B cell (primary cell): ENCODE measurements at regions not wholly inside any gene's neighbourhood (a gene's known extent, or its start where the extent isn't known, plus 50 kb on each side); places are given as distances from the start of the nearest gene placed in this dataset.
"Not testable (repeated sequence)": the region's sequence is repeated elsewhere in the genome, so short reads cannot be mapped to it uniquely, and the experiment has no call there.

Experiments
- ATAC-seq: fragments of 200-7000 bp; cut with Tn5 transposase; one replicate; pipeline ENCODE4 v1.10.0; 2021; ENCODE audit warnings: low read depth, mild to moderate bottlenecking, moderate number of reproducible peaks, moderate library complexity
- CTCF ChIA-PET: fragments of 350-600 bp; sonication (Branson Sonifier 250); formaldehyde crosslinking; loops from one replicate; lab custom pipeline; 2021; ENCODE audit warnings: antibody characterized with exemption, inconsistent platforms; lab: Charles Lee
- POLR2A ChIA-PET: fragments of 350-600 bp; sonication (Branson Sonifier 250); formaldehyde crosslinking; loops from one replicate; lab custom pipeline; 2021; ENCODE audit warnings: antibody characterized with exemption; lab: Charles Lee
- DNase-seq: peaks from one replicate; pipeline ENCODE4 v3.0.0; 2013
- H2AFZ ChIP-seq: 2 replicates; pipeline ENCODE4 v1.6.1; 2012; ENCODE audit warnings: mild to moderate bottlenecking, low read depth, low read length; ENCODE audit not compliant: insufficient read depth, poor library complexity, severe bottlenecking
- H3K27ac ChIP-seq, 2 donors: 1 replicate in 1 of 2; 2 replicates in 1 of 2; pipeline ENCODE4 v1.5.1; 2012 to 2013; ENCODE audit warnings: low read length in 2 of 2, mild to moderate bottlenecking in 2 of 2, moderate library complexity in 1 of 2
- H3K27me3 ChIP-seq, 4 experiments: fragments of 200-600 bp in 1 of 4; sonication (generic) in 1 of 4; replicated peaks in 1 of 4; 1 replicate in 2 of 4; 2 replicates in 2 of 4; pipeline versions ENCODE4 v1.6.1 to v1.7.0; 2013 to 2016; ENCODE audit warnings: low read length in 3 of 4, mild to moderate bottlenecking in 2 of 4, mixed read lengths in 1 of 4, moderate library complexity in 1 of 4; ENCODE audit not compliant: insufficient read depth in 4 of 4, control insufficient read depth in 3 of 4; ENCODE audit errors: control extremely low read depth in 1 of 4
- H3K36me3 ChIP-seq, 2 experiments: replicated peaks in 1 of 2; 1 replicate in 1 of 2; 2 replicates in 1 of 2; pipeline versions ENCODE4 v1.6.1 to v1.7.1; 2013; ENCODE audit warnings: low read length in 1 of 2; ENCODE audit not compliant: insufficient read depth in 2 of 2, control insufficient read depth in 1 of 2; ENCODE audit errors: control extremely low read depth in 1 of 2, extremely low read depth in 1 of 2
- H3K4me1 ChIP-seq, 2 donors: fragments of 200-600 bp in 1 of 2; sonication (generic) in 1 of 2; 1 replicate in 1 of 2; 2 replicates in 1 of 2; pipeline versions ENCODE4 v1.5.1 to v1.6.1; 2013 to 2017; ENCODE audit warnings: low read length in 2 of 2; ENCODE audit not compliant: control insufficient read depth in 2 of 2, insufficient read depth in 2 of 2
- H3K4me2 ChIP-seq: replicated peaks from 2 replicates; pipeline ENCODE3; 2012; ENCODE audit warnings: mild to moderate bottlenecking, low read depth, low read length; ENCODE audit not compliant: poor library complexity, severe bottlenecking
- H3K4me3 ChIP-seq, 5 experiments: fragments of 200-600 bp in 1 of 5; sonication (generic) in 1 of 5; 1 replicate in 3 of 5; 2 replicates in 2 of 5; pipeline versions ENCODE4 v1.5.1 to v1.7.0; 2011 to 2016; ENCODE audit warnings: low read length in 4 of 5, mild to moderate bottlenecking in 4 of 5, low read depth in 2 of 5, control low read depth in 1 of 5, moderate library complexity in 1 of 5; ENCODE audit not compliant: insufficient read depth in 1 of 5; ENCODE audit errors: control extremely low read depth in 1 of 5, extremely low read depth in 1 of 5
- H3K79me2 ChIP-seq: fragments of 200-600 bp; sonication (generic); one replicate; pipeline ENCODE4 v1.6.0; 2016; ENCODE audit warnings: low read length; ENCODE audit not compliant: control insufficient read depth, insufficient read depth
- H3K9ac ChIP-seq: fragments of 200-600 bp; sonication (generic); 2 replicates; pipeline ENCODE4 v1.6.1; 2017; ENCODE audit warnings: mild to moderate bottlenecking, low read length, moderate library complexity
- H3K9me3 ChIP-seq, 3 donors: one replicate each; pipeline versions ENCODE4 v1.6.1 to v1.7.1; 2013; ENCODE audit warnings: low read length in 2 of 3; ENCODE audit not compliant: control insufficient read depth in 2 of 3, insufficient read depth in 1 of 3; ENCODE audit errors: control extremely low read depth in 1 of 3
- H4K20me1 ChIP-seq: 2 replicates; pipeline ENCODE4 v1.6.0; 2012; ENCODE audit warnings: mild to moderate bottlenecking, low read length; ENCODE audit not compliant: insufficient read depth, control insufficient read depth, poor library complexity, severe bottlenecking
- H3K27ac Mint-ChIP-seq: one replicate; pipeline ENCODE4 v1.8.0; 2021; ENCODE audit warnings: mixed read lengths
- H3K27me3 Mint-ChIP-seq: one replicate; pipeline ENCODE4 v1.8.0; 2021; ENCODE audit warnings: mixed read lengths
- H3K4me1 Mint-ChIP-seq: one replicate; pipeline ENCODE4 v1.8.0; 2021; ENCODE audit warnings: mixed read lengths
- H3K4me3 Mint-ChIP-seq: one replicate; pipeline ENCODE4 v1.8.0; 2021; ENCODE audit warnings: mixed read lengths
- H3K9me3 Mint-ChIP-seq: one replicate; pipeline ENCODE4 v1.8.0; 2022; ENCODE audit warnings: mixed read lengths; ENCODE audit not compliant: insufficient read depth
- EZH2 ChIP-seq: IDR thresholded peaks from 2 replicates; pipeline ENCODE4 v1.6.1; 2012; ENCODE audit warnings: borderline replicate concordance, low read depth, mild to moderate bottlenecking, moderate library complexity, low read length; ENCODE audit not compliant: insufficient read depth, poor library complexity, severe bottlenecking
- WGBS: methylation state at CpG from one replicate; pipeline ENCODE4 v1.1.5; 2013; ENCODE audit warnings: missing lambda C conversion rate; ENCODE audit not compliant: insufficient coverage; 5-methylcytosine and 5-hydroxymethylcytosine counted together
- intact Hi-C: fragments of 100-400 bp; cut with micrococcal nuclease; formaldehyde crosslinking; loops from one replicate; pipeline ENCODE4 v1.10.0; 2022
- TF ChIP-seq, protein P1 (sequence below): fragments of 200-600 bp; IDR thresholded peaks from one replicate; pipeline ENCODE4 v1.8.0; 2022; ENCODE audit warnings: antibody characterized with exemption, mild to moderate bottlenecking

DNA sequence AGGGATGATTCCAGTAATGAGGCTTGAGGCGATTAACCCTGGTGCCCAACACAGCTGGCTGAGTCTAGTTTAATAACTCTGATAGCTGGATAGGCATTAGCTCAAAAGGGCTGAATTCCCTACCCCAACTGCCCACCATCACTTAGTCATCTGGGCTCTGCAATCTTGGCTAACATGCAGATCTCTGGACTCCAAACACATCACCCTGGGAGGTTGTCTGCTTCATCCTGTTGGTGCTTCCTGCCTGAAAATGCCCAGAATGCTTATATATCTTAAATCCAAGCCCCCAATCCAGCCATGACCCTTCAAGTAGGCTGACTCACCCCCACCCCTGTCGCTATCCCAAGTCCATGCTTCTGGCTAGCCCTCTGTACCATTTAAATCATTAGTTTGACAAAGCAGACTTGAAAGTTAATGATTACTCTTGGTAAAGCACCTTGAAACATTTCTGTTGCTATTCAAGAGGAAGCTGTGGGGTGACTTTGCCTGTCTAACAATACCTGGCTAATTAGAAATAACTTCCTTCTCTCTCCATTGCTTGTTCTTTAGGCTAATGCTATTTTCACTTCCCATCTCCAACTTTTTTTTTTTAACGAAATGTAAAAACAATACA lies 107.0 kb upstream of the RORA start:
- H3K9ac ChIP-seq = no peak overlapping the region
- TF ChIP-seq, protein P1, sequence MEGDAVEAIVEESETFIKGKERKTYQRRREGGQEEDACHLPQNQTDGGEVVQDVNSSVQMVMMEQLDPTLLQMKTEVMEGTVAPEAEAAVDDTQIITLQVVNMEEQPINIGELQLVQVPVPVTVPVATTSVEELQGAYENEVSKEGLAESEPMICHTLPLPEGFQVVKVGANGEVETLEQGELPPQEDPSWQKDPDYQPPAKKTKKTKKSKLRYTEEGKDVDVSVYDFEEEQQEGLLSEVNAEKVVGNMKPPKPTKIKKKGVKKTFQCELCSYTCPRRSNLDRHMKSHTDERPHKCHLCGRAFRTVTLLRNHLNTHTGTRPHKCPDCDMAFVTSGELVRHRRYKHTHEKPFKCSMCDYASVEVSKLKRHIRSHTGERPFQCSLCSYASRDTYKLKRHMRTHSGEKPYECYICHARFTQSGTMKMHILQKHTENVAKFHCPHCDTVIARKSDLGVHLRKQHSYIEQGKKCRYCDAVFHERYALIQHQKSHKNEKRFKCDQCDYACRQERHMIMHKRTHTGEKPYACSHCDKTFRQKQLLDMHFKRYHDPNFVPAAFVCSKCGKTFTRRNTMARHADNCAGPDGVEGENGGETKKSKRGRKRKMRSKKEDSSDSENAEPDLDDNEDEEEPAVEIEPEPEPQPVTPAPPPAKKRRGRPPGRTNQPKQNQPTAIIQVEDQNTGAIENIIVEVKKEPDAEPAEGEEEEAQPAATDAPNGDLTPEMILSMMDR = no peak
- no peak for TF ChIP-seq EZH2
- H3K27ac ChIP-seq = no peak overlapping the region
- H4K20me1 ChIP-seq = no peaks in the 10 kb centered on the region
- ChIA-PET CTCF (no interaction called here), POLR2A (no interaction called here)
- H3K4me1 ChIP-seq = no peaks in the 10 kb centered on the region
- intact Hi-C loops = no loop called here
- no peak overlapping the region for H3K4me3 ChIP-seq
- 80% methylated on average over 1 of the region's 3 CpGs for WGBS
- peaks cover 3% of the 10 kb centered on the region for H3K9me3 Mint-ChIP-seq
- DNase-seq = no peak
- H3K4me1 Mint-ChIP-seq = no peaks in the 10 kb centered on the region
- H3K27ac Mint-ChIP-seq = no peak overlapping the region
- H3K4me3 Mint-ChIP-seq = no peak overlapping the region
- H3K27me3 ChIP-seq = no peaks in the 10 kb centered on the region
- H3K79me2 ChIP-seq = no peaks in the 10 kb centered on the region
- peaks cover 0 to 8% (median 0%) of the 10 kb centered on the region in 3 donors for H3K9me3 ChIP-seq
- peaks cover 3% of the 10 kb centered on the region for H3K27me3 Mint-ChIP-seq
- no peak overlapping the region for H2AFZ ChIP-seq
- ATAC-seq = no peak
- no peak overlapping the region for H3K4me2 ChIP-seq
- H3K36me3 ChIP-seq = no peaks in the 10 kb centered on the region

DNA sequence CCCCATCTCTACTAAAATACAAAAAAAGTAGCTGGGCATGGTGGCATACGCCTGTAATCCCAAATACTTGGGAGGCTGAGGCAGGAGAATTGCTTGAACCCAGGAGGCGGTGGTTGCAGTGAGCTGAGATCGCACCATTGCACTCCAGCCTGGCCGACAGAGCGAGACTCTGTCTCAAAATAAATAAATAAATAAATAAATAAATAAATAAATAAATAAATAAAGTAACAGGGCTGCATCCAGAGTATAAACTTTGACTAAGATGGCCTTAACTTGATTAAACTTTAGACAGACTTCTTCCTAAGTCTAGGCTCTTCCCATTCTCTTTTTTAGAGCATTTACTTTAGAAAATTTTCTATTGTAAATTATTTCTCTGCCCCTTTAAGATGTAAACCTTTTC lies 105.6 kb upstream of the RORA start:
- H2AFZ ChIP-seq, CTCF ChIA-PET, H3K27ac Mint-ChIP-seq, H3K9me3 Mint-ChIP-seq, DNase-seq, H3K4me2 ChIP-seq, H3K79me2 ChIP-seq, H3K4me1 Mint-ChIP-seq, H3K4me3 Mint-ChIP-seq, H3K27me3 ChIP-seq, intact Hi-C loops, H3K9me3 ChIP-seq, POLR2A ChIA-PET, H3K4me1 ChIP-seq, H4K20me1 ChIP-seq, H3K4me3 ChIP-seq, H3K36me3 ChIP-seq, H3K27ac ChIP-seq, H3K27me3 Mint-ChIP-seq, H3K9ac ChIP-seq, ATAC-seq: not testable (repeated sequence)
- WGBS = 100% methylated on average over 1 of the region's 5 CpGs
